BLaER1 (cell line): ENCODE measurements at regions not wholly inside any gene's neighbourhood (a gene's known extent, or its start where the extent isn't known, plus 50 kb on each side); places are given as distances from the start of the nearest gene placed in this dataset.

Experiments
- H3K27ac ChIP-seq: shearing (Covaris generic); formaldehyde crosslinking; 2 replicates; pipeline ENCODE4 v1.8.1; 2022
- H3K27me3 ChIP-seq: shearing (Covaris generic); formaldehyde crosslinking; 2 replicates; pipeline ENCODE4 v1.8.1; 2022
- H3K36me3 ChIP-seq: shearing (Covaris generic); formaldehyde crosslinking; 2 replicates; pipeline ENCODE4 v1.8.1; 2022
- H3K4me1 ChIP-seq: shearing (Covaris generic); formaldehyde crosslinking; 2 replicates; pipeline ENCODE4 v1.8.1; 2022
- H3K4me2 ChIP-seq: shearing (Covaris generic); formaldehyde crosslinking; 2 replicates; pipeline ENCODE4 v1.8.1; 2022
- H3K4me3 ChIP-seq: shearing (Covaris generic); formaldehyde crosslinking; 2 replicates; pipeline ENCODE4 v1.8.1; 2022
- H3K9ac ChIP-seq: shearing (Covaris generic); formaldehyde crosslinking; 2 replicates; pipeline ENCODE4 v1.8.1; 2022
- H3K9me3 ChIP-seq: shearing (Covaris generic); formaldehyde crosslinking; 2 replicates; pipeline ENCODE4 v1.8.1; 2022
- H4K20me1 ChIP-seq: shearing (Covaris generic); formaldehyde crosslinking; 2 replicates; pipeline ENCODE4 v1.8.1; 2022
- Cebpa-rat ChIP-seq: shearing (Covaris generic); IDR thresholded peaks from 2 replicates; pipeline ENCODE4 v1.8.1; 2022

- Histone ChIP-seq H4K20me1 (no peaks in the 10 kb centered on the region), H3K9me3 (no peaks in the 10 kb centered on the region), H3K4me2 (no peak overlapping the region), H3K27me3 (no peaks in the 10 kb centered on the region), H3K4me1 (no peaks in the 10 kb centered on the region), H3K36me3 (no peaks in the 10 kb centered on the region), H3K27ac (no peak overlapping the region), H3K9ac (no peak overlapping the region), H3K4me3 (no peak overlapping the region)
- no peak for TF ChIP-seq Cebpa-rat
These were observed 89.4 kb upstream of the APC start for GRCh38 chr5:112648264-112648663.

- no peak overlapping the region for H3K9ac ChIP-seq
- H3K27ac ChIP-seq, result no peak overlapping the region
These were observed 87.8 kb upstream of the APC start for GRCh38 chr5:112649882-112650281.

GRCh38 chr5:112653638-112654205 lies 84.0 kb upstream of the APC start:
- TF ChIP-seq Cebpa-rat, result no peak
- no peak overlapping the region for H3K27ac ChIP-seq

More at GRCh38 chr5:112649882-112650281, 87.8 kb upstream of the APC start:
- Histone ChIP-seq H4K20me1 (no peaks in the 10 kb centered on the region), H3K4me2 (no peak overlapping the region), H3K27me3 (no peaks in the 10 kb centered on the region), H3K4me1 (no peaks in the 10 kb centered on the region), H3K36me3 (no peaks in the 10 kb centered on the region), H3K4me3 (no peak overlapping the region), H3K9me3 (no peaks in the 10 kb centered on the region)
- no peak for TF ChIP-seq Cebpa-rat

GRCh38 chr5:112655513-112655912 lies 82.2 kb upstream of the APC start:
- Histone ChIP-seq H3K9me3 (peaks cover 14% of the 10 kb centered on the region), H3K36me3 (no peaks in the 10 kb centered on the region), H3K27me3 (no peaks in the 10 kb centered on the region), H3K9ac (no peak overlapping the region), H4K20me1 (no peaks in the 10 kb centered on the region), H3K4me3 (no peak overlapping the region), H3K4me1 (no peaks in the 10 kb centered on the region), H3K4me2 (no peak overlapping the region), H3K27ac (no peak overlapping the region)
- TF ChIP-seq Cebpa-rat, result no peak

More at GRCh38 chr5:112653638-112654205, 84.0 kb upstream of the APC start:
- Histone ChIP-seq H3K9me3 (0 out of 2 replicates have a peak, but pooled peaks cover 4% of the 10 kb centered on the region), H3K4me3 (no peak overlapping the region), H3K27me3 (no peaks in the 10 kb centered on the region), H3K4me2 (no peak overlapping the region), H3K4me1 (no peaks in the 10 kb centered on the region), H4K20me1 (no peaks in the 10 kb centered on the region), H3K36me3 (no peaks in the 10 kb centered on the region), H3K9ac (no peak overlapping the region)

GRCh38 chr5:112656451-112656850 lies 81.2 kb upstream of the APC start:
- Histone ChIP-seq H3K27ac (no peak overlapping the region), H4K20me1 (no peaks in the 10 kb centered on the region), H3K4me1 (no peaks in the 10 kb centered on the region), H3K9ac (no peak overlapping the region), H3K27me3 (no peaks in the 10 kb centered on the region), H3K36me3 (no peaks in the 10 kb centered on the region), H3K9me3 (peaks cover 23% of the 10 kb centered on the region), H3K4me2 (no peak overlapping the region), H3K4me3 (no peak overlapping the region)
- no peak for TF ChIP-seq Cebpa-rat

GRCh38 chr5:112657804-112658203 lies 79.9 kb upstream of the APC start:
- no peak for TF ChIP-seq Cebpa-rat
- H3K27me3 ChIP-seq, result no peaks in the 10 kb centered on the region
- no peaks in the 10 kb centered on the region for H3K4me1 ChIP-seq

GRCh38 chr5:112660359-112660758 lies 77.3 kb upstream of the APC start:
- Histone ChIP-seq H3K4me2 (no peak overlapping the region), H3K27ac (no peak overlapping the region), H3K4me3 (no peak overlapping the region), H3K9me3 (peaks cover 25% of the 10 kb centered on the region), H4K20me1 (no peaks in the 10 kb centered on the region), H3K36me3 (no peaks in the 10 kb centered on the region), H3K27me3 (no peaks in the 10 kb centered on the region), H3K9ac (no peak overlapping the region), H3K4me1 (no peaks in the 10 kb centered on the region)
- no peak for TF ChIP-seq Cebpa-rat

More at GRCh38 chr5:112657804-112658203, 79.9 kb upstream of the APC start:
- H4K20me1 ChIP-seq, result no peaks in the 10 kb centered on the region
- H3K36me3 ChIP-seq, result no peaks in the 10 kb centered on the region
- H3K9me3 ChIP-seq, result peaks cover 25% of the 10 kb centered on the region
- no peak overlapping the region for H3K9ac ChIP-seq
- no peak overlapping the region for H3K27ac ChIP-seq
- no peak overlapping the region for H3K4me2 ChIP-seq
- no peak overlapping the region for H3K4me3 ChIP-seq

GRCh38 chr5:112663146-112663545 lies 74.5 kb upstream of the APC start:
- no peak for TF ChIP-seq Cebpa-rat
- no peaks in the 10 kb centered on the region for H4K20me1 ChIP-seq
- no peak overlapping the region for H3K9ac ChIP-seq
- H3K4me3 ChIP-seq, result no peak overlapping the region
- no peaks in the 10 kb centered on the region for H3K27me3 ChIP-seq
- no peaks in the 10 kb centered on the region for H3K36me3 ChIP-seq
- no peaks in the 10 kb centered on the region for H3K4me1 ChIP-seq
- H3K27ac ChIP-seq, result no peak overlapping the region
- peaks cover 21% of the 10 kb centered on the region for H3K9me3 ChIP-seq
- no peak overlapping the region for H3K4me2 ChIP-seq

- H3K36me3 ChIP-seq, result no peaks in the 10 kb centered on the region
- TF ChIP-seq Cebpa-rat, result no peak
- H3K9ac ChIP-seq, result no peak overlapping the region
- no peaks in the 10 kb centered on the region for H3K4me1 ChIP-seq
- no peak overlapping the region for H3K4me3 ChIP-seq
- H4K20me1 ChIP-seq, result no peaks in the 10 kb centered on the region
- H3K4me2 ChIP-seq, result no peak overlapping the region
- H3K27me3 ChIP-seq, result no peaks in the 10 kb centered on the region
- H3K9me3 ChIP-seq, result no peaks in the 10 kb centered on the region
- no peak overlapping the region for H3K27ac ChIP-seq
These were observed 69.7 kb upstream of the APC start for GRCh38 chr5:112668016-112668415.

GRCh38 chr5:112668911-112669310 lies 68.8 kb upstream of the APC start:
- no peak overlapping the region for H3K27ac ChIP-seq
- H4K20me1 ChIP-seq, result no peaks in the 10 kb centered on the region
- H3K27me3 ChIP-seq, result no peaks in the 10 kb centered on the region
- H3K4me2 ChIP-seq, result no peak overlapping the region
- no peaks in the 10 kb centered on the region for H3K9me3 ChIP-seq
- H3K4me3 ChIP-seq, result no peak overlapping the region
- no peaks in the 10 kb centered on the region for H3K36me3 ChIP-seq
- H3K4me1 ChIP-seq, result no peaks in the 10 kb centered on the region
- no peak overlapping the region for H3K9ac ChIP-seq
- TF ChIP-seq Cebpa-rat, result no peak
